GM18511 (cell line): ENCODE measurements at regions not wholly inside any gene's neighbourhood (a gene's known extent, or its start where the extent isn't known, plus 50 kb on each side); places are given as distances from the start of the nearest gene placed in this dataset.

Experiments used
- ATAC-seq: cut with Tn5 transposase; IDR thresholded peaks from one replicate; pipeline ENCODE4 v1.9.1; 2021; ENCODE audit warnings: mild to moderate bottlenecking, moderate library complexity; ENCODE audit not compliant: unreplicated experiment

DNA sequence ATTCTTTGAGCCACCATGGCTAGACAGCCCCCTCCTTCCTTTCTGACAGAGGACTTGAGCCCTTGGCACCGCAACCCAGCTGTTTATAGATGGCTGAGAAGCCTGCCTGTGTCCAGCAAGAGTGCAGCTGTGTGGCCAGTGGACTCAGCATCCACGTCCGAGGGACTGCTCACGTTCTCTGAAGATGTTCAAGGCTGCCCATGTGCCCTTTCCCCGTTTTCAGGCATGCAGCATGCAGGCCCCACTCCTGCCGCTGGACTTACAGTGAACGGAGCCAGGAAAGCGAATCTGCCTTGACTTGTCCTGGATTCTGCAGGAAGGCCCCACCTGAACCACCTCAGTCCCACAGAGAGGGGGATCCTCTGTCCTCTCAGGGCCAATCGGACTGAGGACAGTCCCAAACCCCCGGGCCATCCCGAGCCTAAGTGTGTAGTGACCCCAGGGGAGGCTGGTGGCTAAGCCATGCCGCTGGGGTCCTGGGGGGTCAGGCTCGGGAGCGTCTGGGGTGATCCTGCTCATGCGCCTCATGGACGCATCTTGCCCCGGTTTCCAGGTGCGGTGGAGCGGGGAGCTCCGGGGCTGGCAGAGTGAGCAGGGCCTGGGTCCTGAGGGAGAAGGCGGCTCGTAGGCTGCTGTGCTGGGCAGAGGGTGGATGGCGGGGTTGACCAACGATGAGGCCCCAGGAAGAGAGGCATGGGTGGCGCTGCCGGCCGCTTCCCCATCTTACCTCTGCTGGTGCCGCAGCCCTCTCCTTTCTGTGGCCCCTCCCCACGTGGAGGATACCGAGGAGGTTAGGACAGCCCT lies 170.7 kb downstream of the CTTN start:
- ATAC-seq = no peak

DNA sequence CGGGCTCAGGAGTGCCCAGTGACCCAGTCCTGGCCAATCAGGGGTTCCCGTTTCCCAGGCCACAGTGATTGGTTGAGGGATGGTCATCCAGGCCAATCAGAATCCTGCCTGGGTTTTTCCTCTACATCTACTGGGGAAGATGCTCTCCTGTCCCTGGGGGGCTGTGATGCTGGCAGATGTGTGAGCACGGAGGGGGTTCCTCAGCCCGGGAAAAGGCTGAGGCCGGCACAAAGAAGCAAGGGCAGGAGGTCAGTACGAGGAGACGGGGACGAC lies 171.2 kb downstream of the CTTN start:
- ATAC-seq = no peak

DNA sequence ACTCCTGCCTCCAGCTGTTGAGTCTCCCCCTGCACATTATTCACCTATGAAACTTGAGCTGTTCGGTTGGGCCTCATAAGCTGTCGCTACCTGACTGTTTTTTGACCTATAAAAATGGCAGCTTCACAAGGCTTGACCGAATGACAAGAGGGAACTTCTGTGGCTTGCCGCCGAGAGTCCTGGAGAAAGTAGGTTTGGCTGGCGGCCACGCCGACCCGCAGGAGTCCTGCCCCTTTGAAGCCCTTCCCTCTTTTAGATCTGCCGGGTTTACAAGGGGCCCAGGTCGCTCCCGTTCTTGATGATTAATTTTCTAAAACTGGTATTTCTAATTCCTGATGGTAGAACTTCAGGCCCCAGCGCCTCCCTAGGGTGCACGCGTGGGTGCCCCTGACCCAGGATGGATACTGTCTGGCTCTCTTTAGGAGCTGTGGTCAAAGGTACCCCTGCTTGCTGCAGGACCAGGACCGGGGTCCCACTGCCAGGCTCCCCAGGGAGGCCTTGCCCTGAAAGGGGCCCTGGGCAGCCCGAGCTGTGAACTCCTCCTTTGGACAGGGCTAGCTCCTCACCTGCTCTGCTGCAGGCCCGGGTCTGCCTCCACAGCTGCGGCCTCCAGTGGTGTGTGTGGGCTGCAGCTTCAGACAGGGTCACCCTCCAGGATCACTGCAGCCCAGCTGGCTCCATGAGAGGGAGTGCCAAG lies 171.8 kb downstream of the CTTN start:
- ATAC-seq = no peak

DNA sequence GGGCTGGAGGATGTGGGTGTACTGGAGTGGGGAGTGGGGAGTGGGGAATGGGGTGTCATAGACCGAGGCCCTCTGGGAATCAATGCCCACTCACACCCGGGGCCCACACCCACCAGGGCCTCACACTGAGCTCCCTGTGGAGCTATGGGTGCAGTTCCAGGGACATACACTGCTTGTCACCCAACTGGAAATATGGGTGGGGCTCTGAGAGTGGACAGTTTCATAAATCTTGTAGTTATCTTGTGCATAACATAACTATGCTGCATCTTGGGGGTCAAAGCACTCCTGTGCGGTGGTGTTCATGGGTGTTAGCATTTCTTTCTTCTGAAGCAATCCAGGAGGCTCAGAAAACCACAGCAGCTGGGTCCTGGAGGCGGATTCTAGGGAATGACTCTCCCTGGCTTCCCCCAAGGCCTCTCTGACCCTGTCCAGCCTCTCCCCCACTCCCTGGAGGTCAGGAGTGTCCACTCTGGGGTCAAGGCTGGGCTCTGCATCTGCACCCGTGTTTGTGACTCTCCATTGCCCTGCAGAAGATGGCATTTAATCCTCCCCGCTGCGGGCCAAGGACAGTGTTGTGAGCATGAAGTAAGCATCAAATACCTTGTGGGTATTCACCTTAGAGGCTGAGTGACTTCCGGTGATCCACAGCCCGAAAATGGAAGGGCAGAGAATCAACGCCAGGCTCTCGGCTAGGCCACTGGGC lies 172.5 kb downstream of the CTTN start:
- no peak for ATAC-seq

DNA sequence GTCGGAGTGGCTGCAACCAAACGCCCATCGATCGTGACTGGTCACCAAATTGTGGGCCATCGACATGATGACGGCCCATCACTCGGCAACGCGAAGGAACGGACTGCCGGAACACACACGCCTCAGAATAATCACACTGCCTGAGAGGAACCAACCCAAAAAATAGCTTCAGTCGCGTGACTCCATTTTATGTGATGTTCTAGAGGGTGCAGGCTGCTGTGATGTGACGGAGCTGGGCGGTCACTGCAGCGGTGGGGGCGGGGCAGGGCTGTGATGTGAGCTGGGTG lies 174.6 kb downstream of the CTTN start:
- no peak for ATAC-seq

DNA sequence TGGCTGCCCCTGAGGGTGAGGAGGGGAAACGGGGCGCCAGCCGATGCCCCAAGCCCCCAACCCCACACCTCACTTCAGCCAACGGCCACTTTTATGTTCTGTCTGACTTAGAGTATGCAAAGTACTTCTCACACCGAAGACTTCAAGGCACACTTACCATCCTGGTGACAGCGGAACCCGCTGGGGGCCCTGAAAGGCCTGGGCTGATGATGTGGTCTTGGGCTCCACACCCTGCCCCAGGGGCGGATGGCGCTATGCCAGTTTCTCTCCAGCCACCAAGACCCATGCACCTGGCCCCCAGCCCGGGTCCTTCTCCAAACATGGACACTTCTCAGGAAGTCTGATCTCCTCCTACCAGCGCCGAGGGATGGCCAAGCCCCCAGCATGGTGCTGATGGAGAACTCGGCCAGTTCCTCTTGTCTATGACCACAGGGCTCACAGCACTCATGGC lies 175.4 kb downstream of the CTTN start:
- no peak for ATAC-seq

DNA sequence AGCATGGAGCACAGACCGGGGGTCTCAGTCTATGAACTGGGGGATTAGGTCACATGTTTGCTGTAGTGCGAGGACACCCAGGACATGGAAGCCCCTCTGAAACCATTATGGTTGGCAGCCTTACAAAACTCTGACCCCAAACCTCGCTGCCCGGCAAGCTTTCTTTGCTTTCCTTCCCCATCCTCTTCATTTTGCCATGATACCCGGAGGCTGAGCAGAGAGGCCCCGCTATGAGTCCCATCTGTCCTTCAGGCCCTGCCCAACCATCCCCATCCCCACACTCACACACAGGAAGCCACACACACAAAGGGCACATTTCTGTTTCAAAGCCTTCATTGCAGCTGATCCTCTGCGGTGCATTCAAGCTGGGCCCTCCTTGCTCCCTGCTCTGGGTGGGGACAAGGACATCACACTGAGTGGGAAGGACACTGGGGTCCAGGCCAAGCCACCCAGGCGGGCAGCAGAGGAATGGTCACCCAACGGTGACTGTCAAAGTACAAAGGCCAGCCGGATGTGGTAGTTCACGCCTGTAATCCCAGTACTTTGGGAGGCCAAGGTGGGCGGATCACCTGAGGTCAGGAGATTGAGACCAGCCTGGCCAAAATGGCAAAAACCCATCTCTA lies 176.5 kb downstream of the CTTN start:
- no peak for ATAC-seq

DNA sequence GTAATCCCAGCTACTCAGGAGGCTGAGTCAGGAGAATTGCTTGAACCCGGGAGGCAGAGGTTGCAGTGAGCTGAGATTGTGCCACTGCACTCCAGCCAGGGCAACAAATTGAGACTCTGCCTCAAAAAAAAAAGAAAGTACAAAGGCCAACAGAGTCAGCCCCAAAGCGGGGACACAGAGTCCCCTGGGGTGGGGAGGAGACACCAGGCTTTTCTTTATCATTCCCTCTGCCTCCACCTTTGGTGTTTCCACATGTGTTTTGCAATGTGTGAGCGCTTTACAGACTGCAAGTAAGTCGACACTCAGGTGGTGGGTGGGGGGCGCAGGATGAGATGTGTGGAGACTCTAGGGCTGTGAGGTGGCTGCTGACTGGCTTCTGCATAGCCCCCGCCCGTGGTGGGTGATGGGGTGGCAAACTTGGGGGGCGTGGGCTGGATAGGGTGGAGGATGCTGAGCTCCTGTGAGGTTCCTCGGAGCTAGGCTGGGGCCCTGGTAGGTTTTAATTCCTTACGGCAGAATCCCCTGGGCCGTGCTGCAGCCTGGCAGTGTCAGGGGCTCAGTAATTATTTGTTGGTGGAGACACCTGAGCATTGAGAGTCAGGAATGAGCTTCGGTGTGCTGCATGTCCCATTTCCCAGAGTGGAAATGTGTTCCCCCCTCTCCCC lies 177.2 kb downstream of the CTTN start:
- no peak for ATAC-seq

DNA sequence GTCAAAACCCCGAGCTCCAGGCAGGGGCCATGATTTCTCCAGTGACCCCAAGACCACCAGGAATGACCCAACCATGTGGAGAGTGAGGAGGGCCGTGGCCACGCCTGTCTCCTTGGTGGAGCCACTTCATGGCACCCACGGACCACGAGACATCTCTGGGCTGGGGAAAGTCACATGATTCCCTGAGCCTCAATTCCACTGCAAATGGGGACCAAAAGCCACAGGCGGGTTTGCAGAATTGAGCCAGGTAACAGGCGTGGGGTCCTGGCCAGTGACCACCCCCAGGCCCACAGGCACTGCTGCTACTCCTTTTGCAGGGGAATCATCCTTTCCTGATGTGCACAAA lies 178.9 kb downstream of the CTTN start:
- ATAC-seq = no peak

DNA sequence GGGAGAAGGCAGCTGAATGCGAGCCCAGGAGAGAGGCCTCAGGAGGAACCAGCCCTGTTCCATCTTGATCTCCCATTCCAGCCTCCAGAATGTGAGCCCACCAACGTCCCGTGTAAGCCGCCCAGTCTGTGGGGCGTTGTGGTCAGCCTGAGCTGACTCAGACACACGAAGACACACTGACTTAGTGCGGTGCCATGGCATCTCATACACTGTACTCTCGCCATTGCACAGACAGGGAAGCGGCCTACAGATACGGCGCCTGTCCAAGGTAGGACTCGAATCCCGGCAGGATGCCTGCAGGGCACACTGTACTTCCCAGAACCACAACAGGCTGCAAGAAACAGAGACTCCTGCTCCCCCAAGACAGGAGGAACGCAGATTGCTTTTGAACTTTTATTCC lies 179.6 kb downstream of the CTTN start:
- ATAC-seq = no peak

DNA sequence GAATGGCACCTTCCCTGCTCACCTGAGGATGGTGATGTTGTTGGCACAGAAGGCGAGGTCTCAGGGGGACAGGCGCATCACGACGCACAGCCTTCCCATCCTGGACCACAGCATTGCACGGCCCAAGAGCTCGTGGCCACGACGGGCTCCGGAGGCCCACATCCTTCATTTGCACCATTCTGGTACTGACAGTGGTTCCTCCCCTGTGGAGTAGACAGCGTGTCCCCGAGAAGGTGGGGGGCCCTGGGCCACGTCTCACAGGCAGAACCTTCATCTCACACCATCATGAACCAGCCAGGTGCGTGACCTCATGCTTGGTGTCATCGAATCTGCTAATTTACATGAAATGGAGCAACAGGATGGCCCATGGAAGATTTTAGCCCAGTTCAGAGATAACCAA lies 180.0 kb downstream of the CTTN start:
- no peak for ATAC-seq

DNA sequence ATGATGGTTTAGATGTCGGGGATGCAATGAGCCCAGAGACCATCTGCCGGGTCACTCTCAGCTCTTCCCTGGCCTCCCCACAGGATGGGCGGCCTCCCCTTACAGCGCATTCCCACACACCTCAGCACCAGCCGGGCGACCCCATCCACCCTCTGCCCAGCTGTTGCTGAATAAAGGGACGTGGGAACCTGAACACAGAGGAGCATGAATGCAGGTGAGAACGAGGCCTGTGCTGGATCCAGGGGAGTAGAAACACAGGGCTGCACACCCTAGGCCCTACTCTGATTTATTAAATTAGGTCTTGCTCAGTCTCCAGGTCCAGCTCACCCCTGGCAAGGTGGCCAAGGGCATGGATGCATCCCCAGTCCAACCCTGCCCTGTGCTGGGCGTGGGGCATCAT lies 180.5 kb downstream of the CTTN start:
- ATAC-seq = no peak

DNA sequence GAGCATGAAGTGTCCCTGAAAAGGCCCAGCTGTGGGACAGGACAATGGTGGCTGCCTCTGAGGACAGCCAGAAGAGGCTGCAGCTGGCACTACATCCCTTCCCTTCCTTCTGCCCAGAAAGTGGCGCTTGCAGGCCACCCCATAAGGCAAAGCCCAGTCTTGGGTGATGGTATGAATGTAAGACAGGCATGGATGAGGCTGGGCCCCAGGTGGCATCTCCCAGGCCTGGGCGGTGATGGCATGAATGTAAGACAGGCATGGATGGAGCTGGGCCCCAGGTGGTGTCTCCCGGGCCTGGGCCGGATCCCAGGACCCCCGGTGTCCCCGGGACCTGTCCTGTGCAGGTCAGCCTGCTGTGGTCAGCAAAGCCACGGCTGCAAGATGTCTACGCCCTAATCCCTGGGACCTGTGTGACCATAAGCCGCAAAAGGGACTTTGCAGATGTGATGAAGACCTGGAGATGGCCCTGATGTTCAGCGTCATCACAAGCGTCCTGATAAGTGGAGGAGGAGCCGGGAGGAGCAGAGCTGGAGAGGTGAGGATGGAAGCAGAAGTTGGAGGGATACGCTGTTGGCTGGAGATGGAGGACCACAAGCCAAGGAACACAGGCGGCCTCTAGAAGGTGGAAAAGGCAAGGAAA lies 181.1 kb downstream of the CTTN start:
- ATAC-seq = no peak

DNA sequence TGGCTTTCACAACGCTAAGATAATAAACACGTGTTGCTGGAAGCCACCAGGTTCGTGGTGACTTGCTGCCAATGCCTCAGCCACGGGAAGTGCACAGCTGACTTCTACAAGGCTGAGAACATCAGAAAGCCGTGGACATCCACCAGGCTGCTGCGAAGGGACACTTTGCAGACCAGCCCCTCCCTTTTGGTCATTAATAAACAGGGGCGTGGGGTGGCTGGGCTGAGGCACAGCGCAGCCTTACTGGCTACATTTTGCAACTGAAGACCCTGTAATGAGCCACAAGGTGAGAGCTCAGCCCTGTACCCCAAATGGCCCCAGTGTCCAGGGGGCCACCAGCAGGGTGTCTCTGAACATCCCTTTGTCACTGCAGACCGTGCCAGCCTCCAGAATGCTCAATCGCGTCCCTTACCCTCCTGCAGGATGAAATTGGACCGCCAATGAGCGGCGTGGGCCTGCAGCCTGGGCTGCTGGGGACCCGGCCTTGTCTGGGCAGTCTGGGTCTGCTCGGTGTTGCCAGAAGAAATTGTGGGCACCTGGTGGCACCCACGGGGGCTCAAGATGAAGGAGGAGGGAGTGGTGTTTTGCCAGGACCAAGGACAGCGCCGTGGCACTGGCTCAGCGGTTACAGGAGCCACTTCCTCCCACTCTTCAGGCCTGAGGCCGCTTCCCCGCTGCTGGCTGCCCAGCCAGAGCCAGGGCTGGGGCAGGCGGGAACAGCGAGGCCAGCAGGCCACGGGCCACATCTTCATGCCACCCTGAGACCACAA lies 181.9 kb downstream of the CTTN start:
- no peak for ATAC-seq

DNA sequence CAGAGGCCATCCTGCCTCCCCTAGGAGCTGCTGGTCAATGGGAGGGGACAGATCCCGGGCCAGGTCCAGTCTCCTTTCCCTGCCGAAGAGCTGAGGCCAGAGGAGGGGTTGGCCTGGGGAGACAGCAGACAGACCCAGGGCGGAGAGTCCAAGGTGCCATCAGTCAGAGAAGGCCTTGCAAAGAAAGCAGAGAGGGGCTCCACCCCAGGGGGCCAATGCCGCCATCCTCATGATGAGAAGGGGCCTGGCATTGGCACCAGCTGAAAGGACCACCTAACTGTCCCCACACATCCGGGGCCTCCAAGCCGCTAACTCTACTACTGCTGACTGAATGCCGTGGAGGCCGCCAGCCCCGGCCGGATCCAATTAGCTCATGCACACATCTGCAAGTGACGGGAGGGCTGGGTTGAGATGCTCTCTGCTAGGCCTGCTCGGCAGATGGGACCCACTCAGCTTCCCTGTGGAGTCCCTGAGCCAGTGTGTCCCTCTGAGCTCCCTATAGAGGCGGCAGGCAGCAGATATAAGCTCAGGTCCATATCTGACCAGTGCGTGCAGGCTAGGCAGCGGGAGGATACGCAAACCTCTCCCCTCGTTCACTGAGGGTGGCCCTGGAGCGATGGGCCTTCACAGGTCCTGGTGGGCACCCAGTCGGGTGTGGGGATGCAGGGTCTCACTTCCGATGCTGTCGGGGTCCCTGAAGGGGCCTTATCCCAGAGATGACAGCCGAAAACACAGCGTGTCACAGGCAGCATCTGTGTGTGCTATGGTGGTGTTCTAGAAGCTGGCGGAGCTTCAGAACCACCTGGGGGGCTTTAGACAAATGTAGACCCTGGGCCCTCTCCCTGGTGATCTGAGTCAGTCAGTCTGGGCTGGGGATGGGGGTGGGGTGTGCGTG lies 183.9 kb downstream of the CTTN start:
- ATAC-seq = no peak

DNA sequence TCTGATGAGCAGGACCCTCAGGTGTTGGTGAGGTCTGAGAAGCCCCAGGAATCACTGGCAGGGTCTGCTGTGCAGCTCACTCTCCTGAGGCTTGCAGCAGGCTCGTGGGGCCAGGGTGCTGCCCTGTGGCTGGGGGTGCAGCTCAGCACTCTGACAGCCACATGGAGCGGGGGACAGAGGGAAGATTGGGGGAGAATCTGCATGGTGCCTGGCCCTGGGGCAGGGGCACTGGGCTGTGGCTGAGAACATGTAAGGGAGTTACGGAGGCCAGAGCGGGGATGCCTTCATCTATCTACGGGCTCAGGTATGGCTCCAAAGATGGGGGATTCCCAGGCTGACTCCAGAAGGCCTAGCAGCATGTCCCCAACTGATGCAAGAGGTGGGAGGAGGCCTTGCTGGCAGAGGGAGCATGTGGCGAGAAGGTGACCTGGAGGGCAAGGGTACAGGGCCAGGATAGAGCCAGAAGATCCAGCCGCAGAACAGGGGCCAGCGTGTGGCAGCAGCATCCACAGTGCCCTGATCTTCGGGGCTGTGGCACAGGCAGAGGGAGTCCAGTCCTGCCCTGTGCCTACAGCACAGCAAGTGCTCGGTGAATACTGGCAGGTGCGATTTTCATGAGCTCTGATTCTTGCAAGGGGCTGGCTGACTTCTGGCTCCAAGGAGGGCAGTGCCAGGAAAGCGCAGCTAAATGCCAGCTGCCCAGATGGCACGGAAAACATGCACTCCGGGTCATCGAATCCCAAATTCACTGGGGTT lies 184.7 kb downstream of the CTTN start:
- ATAC-seq = no peak

DNA sequence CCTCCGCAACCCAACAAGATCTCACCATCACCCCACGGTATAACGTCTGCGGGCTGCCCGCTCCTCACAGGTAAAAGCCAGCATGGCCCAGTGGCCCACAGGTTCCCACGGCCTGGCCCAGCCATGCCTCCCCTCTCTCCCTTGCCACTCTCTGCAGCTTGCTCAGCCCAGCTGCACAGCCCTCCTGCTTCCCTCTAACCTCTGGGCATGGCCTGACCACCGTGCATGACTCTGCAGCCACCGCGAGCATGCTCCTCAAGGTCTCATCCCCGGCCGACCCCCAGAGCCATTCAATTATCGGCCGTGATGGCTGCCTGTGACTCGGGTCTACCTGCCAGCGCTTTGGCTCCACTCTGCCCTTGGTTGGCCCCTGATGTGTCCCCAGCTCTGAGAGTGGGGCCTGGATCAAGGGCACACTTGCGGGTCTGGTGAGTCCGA lies 185.5 kb downstream of the CTTN start:
- no peak for ATAC-seq

DNA sequence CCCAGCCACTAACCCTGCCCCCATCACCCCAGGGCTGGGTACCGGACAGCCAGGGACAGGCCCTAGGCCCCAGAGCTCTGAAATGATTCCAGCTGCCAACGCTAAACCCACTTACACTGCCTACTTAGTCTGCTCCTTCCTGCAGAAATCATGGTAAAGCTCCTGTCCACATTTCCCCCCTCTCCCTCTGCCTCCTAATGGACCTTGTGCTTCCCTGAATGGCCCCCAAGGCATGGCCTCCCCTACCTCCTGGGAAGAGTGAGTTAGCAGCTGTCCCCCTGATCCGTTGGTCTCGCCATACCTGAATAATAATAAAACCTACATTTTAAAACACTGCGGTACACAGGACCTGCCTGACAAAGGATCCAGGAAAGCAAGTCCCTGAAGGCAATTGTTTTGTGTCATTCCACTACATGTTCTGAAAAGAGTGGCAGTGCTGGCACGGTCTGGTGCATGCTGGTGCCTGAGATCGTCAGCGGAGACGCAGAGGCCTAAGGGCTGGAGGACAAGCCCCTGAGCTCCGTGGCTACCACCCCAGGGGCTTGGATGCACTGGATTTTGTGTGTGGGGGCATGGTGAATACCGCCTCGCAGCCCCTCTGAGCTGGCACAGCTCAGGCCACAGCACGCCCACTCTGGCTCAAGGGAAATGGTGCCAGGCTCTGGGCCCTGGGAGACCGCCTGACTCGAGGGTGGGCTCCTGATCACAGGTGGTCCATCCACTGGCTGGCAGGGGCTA lies 186.3 kb downstream of the CTTN start:
- ATAC-seq = no peak
